ENCODE measurements at regions not wholly inside any gene's neighbourhood (a gene's known extent, or its start where the extent isn't known, plus 50 kb on each side); places are given as distances from the start of the nearest gene placed in this dataset.

GRCh38 chr2:103734911-103735310 lies 973.1 kb downstream of the TMEM182 start:
- DNase-seq, result no peak

DNA sequence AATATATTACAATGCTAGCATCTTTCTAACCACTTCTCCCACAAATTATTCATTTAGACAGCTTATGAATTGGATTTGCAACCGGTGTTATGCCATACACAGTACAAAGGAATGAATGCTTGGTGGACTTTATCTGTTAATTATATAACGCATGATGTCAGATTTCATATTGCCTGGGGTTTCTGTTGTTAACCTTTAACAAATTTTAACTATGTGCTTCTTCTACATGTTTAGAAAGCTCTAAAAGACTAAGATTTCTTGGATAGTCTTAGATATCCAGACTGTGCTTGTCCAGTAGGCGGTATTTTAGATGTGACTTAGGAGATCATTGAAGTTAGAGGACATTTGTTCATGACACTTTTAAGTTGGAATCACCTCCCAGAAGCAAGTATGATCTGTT lies 976.3 kb downstream of the TMEM182 start:
- DNase-seq, result no peak

DNA sequence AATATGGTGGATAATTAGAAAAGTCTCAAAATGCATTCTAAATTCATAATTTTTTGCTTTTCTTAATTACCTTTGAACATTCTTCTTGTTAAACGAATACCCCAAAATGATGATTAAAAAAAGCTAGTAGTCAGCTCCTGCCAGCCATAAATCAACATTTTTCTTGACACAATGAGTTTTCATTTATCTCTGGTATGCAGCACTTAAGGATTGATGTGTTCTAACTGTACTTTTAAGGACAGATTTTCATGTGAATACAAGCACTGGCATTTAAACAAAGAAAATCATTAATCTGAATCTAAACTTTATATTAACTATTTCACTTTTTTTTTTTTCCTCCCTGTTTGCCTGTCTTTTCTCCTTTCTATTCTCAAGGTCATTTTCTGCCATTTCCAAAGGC lies 976.8 kb downstream of the TMEM182 start:
- no peak for DNase-seq

DNA sequence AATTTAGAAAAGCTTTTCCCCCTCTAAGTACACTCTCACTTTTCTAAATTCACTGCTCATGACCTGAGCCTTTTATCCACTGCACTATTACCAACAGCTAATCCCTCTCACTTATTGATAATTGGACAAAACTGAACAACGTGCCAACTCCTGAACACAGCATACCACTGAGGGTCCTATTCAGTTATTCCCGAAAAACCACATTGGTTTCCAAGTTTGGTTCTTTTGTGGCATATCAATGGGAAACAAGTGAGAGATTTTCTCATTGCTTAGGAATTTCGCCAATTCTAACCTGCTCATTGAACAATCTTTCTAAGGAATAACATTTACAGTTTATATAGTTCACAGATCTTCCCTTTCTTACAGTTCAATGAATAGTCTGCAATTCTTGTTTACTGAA lies 977.4 kb downstream of the TMEM182 start:
- no peak for DNase-seq

GRCh38 chr2:103739921-103740320 lies 978.1 kb downstream of the TMEM182 start:
- no peak for DNase-seq

GRCh38 chr2:103740631-103741030 lies 978.8 kb downstream of the TMEM182 start:
- DNase-seq, result no peak

DNA sequence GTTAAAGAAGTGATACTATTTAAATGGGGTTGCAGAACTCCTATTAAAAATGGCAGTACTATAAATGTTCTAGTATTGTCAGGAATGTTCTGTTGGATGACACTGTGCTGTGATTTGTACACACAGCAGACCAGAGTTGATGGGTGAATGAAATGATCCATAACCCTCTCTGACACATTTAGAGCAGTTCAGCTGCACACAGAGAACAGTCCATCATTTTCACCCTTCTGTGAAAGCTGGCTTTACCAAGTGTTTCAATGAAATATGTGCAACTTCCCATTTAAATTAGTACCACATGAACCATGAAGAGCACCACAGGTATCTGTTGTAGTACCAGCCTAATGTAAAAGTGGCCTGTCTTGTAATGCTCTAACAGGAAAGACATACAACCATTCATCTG lies 981.4 kb downstream of the TMEM182 start:
- DNase-seq, result no peak

DNA sequence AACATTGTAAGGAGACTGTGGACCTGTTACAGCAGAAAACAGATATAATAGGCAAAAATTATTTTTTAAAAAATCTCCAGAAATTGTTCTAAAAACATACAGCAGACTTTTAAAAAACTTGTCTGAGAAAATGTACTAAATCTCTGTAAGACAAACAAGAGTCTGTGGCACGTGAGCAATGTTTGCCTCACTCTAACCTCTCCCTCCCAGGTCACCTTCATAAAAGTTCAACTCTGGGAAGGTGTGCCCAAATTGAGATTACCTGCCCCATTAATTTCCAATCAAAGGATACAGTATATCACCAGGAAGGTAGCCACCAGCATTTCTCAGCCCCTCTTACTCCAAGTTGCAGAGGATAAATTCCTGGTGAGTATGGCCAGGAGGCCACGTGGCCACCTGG lies 992.7 kb downstream of the TMEM182 start:
- no peak for DNase-seq

DNA sequence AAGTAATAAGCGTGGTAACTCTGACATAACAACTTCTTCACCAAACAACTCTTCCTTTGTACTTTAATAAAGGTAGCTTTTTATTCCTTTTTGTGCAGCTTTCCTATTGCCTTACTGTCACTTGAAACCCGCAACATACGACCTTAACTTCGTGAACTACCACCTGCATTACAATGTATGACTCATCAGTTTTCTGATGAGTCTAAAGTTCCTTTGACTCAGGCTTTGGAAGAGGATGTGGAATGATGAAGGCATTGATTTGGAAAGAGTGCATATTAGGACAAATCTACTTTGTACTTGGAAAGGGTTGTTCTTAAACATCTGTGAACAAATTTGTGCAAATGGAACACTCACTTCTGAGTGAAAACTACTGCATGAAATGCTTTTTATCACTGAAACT lies 1012.1 kb downstream of the TMEM182 start:
- no peak for DNase-seq

DNA sequence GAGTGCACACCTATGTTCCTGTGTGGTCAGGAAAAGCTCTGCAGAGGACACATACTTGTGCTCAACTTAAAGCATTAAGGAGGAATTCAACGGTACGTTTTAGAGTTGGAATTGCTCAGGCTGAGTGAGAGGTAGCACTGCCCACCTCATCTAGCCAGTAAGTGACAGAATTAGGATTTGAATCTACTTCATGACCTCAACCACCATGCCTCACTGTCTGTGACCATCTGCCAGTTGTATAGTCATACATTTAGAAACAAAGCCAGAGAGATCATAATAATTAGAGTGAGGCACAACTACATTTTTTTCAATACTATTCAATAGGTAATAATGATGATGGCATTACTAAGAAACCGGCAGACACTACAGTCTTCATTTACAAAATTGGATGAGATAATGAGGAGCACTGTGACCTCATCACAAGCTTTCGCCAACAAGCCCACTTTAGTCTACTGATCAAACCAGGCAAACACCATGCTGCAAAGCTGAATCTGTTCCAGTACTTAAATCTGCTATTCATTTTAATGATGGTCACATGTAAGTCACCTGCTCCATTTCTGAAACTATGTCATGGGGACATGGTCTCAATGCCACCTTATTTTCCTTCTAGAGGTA lies 1018.4 kb downstream of the TMEM182 start:
- no peak for DNase-seq

GRCh38 chr2:103781313-103781712 lies 1019.5 kb downstream of the TMEM182 start:
- DNase-seq, result no peak

GRCh38 chr2:103784261-103784660 lies 1022.4 kb downstream of the TMEM182 start:
- DNase-seq, result no peak

DNA sequence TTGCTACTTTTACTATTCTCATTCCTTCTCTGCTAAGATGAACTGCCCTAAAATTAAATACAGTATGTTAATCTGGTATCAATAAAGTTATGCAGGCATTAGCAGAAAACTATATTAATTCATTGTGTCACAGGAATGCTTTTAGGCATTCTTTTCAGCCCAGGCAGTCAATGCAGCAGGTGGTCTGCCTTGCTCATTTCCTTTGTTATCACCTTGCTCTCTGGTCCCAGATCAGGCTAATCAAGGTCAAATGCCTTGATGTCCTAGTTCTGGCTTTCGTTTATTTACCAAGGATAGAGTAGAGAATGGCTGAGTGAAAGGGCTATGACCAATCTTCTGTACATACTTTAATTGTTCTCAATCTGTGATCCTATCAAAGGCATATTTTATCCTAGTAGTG lies 1023.6 kb downstream of the TMEM182 start:
- DNase-seq, result no peak

DNA sequence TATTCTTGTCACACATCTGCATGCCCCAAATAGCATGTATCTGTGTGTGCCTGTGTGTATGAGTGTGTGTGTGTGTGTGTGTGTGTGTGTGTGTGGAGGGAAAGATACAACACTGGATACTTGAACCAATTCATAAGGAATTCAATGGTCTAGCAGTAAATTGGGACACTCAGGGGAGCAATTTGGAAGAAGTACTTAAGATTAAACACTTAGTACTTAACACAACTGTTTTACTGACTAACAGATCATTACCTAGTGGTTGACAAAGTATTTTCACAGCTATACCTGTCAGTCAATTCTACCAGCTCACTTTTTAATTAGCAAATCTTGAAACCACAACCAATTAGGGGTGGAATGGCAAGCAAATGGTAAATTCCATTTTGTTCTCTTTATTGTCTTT lies 1024.1 kb downstream of the TMEM182 start:
- DNase-seq, result no peak

DNA sequence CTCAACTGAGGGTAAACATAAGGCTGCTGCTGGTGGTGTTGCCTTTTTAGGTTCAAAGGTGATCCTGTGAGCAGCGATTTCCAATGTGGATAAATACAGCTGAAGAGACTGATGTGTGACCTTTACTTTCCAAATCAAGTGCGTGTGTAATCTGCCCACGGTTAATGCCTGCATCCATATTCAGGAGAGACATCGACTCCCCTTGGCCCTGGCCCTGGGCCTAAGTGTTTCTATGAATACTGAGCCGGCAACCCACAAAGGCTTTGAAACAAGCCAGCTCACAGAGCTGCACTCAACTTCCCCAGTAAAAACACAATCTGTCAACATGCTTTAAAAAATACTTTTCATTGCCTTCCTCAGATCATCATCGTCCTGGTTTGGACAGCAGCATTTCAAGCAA lies 1026.6 kb downstream of the TMEM182 start:
- no peak for DNase-seq

DNA sequence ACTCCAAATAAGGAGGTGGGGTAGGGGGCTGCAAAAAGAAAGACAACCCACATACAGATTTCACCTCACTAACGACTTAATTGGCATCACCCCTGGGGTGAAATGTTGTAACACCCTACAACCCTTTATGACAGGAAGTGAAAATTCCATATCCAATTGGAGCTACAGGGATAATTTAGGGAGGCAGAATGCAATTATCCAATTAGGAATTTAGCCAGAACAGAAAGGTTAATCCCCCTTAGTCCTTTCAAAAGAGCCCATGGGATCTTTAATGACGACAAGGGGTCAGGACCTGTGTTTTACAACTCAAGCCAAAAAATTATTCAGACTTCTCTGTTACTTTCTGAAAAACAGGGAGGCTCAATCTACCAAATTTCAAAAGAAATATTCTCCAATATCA lies 1027.1 kb downstream of the TMEM182 start:
- no peak for DNase-seq

DNA sequence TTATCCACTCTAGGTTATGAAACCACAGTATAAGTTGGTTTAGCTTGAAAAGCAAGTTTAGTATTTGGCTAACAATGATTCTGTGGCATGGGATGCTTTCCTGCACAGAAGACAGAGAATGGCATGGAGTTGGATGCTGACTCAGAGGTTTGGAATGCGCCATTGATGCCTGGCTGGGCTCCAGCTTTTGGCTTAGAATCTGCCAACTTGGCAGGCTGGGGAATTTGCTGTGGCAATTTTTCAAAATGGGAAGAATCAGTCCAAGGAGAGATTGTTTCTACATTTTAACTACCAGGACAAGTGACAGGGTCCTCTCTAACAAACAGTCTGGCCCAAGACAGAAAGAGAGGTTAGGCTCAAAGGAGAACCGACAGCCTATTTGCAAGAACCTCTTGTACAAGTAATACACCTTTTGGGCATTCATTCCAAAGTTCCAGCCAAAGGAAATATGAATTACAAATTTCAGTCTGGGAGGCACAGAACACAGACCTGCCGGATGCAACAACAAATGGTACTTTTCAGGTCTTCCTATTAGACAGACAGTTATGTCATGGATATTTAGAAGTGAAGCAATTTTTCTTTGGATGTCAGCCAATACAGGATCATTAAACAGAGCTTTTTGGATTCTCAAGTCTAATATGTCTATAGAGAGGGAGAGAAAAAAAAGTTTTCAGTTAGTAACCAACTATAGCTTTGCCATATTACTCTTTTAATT lies 1027.7 kb downstream of the TMEM182 start:
- no peak for DNase-seq

DNA sequence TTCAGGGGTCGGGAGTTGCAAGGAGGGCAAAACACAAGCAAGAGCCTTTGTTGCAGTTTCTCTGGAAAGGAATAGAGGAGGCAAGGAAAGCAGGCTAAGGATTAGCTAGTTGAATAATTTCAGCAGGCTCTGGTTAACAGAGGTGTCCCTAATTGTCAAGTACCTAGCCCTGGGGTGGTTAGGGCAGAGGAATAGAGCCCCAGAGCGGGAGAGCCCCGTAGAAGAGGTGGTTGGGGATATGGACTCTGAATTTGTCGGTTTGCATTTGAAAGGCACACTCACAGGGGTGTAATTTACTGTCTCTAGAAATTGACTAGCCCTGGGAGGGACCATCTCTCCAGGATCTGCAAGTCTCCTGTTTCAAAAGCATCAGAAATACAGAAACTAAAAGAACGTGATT lies 1030.2 kb downstream of the TMEM182 start:
- DNase-seq, result no peak

GRCh38 chr2:103798291-103798690 lies 1036.5 kb downstream of the TMEM182 start:
- DNase-seq, result no peak

GRCh38 chr2:103804013-103804412 lies 1042.2 kb downstream of the TMEM182 start:
- DNase-seq, result no peak

GRCh38 chr2:103805746-103806145 lies 1043.9 kb downstream of the TMEM182 start:
- no peak for DNase-seq

DNA sequence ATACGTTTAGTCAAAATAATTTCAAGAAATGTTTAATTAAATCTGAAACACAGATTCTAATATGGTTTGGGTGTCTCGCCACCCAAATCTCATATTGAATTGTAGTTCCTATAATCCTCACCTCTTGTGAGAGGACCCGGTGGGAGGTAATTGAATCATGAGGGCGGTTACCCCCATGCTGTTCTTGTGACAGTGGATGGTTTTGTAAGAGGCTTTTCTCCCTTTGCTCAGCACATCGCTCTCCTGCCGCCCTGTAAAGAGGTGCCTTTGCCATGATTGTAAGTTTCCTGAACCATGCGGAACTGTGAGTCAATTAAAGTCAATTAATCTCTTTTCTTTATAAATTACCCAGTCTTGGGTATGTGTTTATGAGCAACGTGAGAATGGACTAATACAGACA lies 1045.1 kb upstream of the POU3F3 start:
- no peak for DNase-seq

GRCh38 chr2:103809415-103809814 lies 1044.5 kb upstream of the POU3F3 start:
- DNase-seq, result no peak

GRCh38 chr2:103809941-103810441 lies 1043.9 kb upstream of the POU3F3 start:
- DNase-seq, result no peak

- no peak for DNase-seq
Measured at GRCh38 chr2:103810875-103811274, 1043.0 kb upstream of the POU3F3 start.

Measured in activated CD4-positive, alpha-beta T cell treated with anti-CD3 and anti-CD28 coated beads, Interleukin-10, Interleukin-2, amounts not matched to agents 100 ng/mL and 50 ng/mL, durations not matched to agents 16 hours and 8 hours (primary cell).